UCSD-AML1 (cell line): ENCODE measurements at regions not wholly inside any gene's neighbourhood (a gene's known extent, or its start where the extent isn't known, plus 50 kb on each side); places are given as distances from the start of the nearest gene placed in this dataset.
"Not testable (repeated sequence)": the region's sequence is repeated elsewhere in the genome, so short reads cannot be mapped to it uniquely, and the experiment has no call there.

ENCODE experiments used
- DNase-seq: peaks from one replicate; lab custom pipeline; 2025; ENCODE audit not compliant: unreplicated experiment; lab: John Stamatoyannopoulos, UW

- no peak for DNase-seq
Observed at GRCh38 chr5:124000538-124000937, 488.6 kb downstream of the CSNK1G3 start.

- no peak for DNase-seq
Observed at GRCh38 chr5:123997462-123998215, 485.7 kb downstream of the CSNK1G3 start.

GRCh38 chr5:123997064-123997461 is 485.1 kb downstream of the CSNK1G3 start:
- no peak for DNase-seq

GRCh38 chr5:123992641-123993040 is 480.7 kb downstream of the CSNK1G3 start:
- no peak for DNase-seq

- no peak for DNase-seq
Observed at GRCh38 chr5:123987956-123988355, 476.0 kb downstream of the CSNK1G3 start.

GRCh38 chr5:123976379-123977033 is 464.5 kb downstream of the CSNK1G3 start:
- DNase-seq: no peak

- not testable (repeated sequence) for DNase-seq
Observed at GRCh38 chr5:123975521-123975920, 463.5 kb downstream of the CSNK1G3 start.

GRCh38 chr5:123966781-123967180 is 454.8 kb downstream of the CSNK1G3 start:
- DNase-seq: no peak

- no peak for DNase-seq
Observed at GRCh38 chr5:123965626-123966025, 453.6 kb downstream of the CSNK1G3 start.

- DNase-seq: no peak
Observed at GRCh38 chr5:123964884-123965283, 452.9 kb downstream of the CSNK1G3 start.

GRCh38 chr5:123960526-123960925 is 448.5 kb downstream of the CSNK1G3 start:
- DNase-seq: no peak

GRCh38 chr5:123951582-123951977 is 439.6 kb downstream of the CSNK1G3 start:
- no peak for DNase-seq

- no peak for DNase-seq
Observed at GRCh38 chr5:123950701-123951581, 439.0 kb downstream of the CSNK1G3 start.

GRCh38 chr5:123949807-123950340 is 437.9 kb downstream of the CSNK1G3 start:
- no peak for DNase-seq

- DNase-seq: no peak
Observed at GRCh38 chr5:123949043-123949804, 437.2 kb downstream of the CSNK1G3 start.

- DNase-seq: no peak
Observed at GRCh38 chr5:123947797-123948196, 435.8 kb downstream of the CSNK1G3 start.

- DNase-seq: no peak
Observed at GRCh38 chr5:123945548-123945947, 433.6 kb downstream of the CSNK1G3 start.

GRCh38 chr5:123943151-123943550 is 431.2 kb downstream of the CSNK1G3 start:
- no peak for DNase-seq

GRCh38 chr5:123940416-123940815 is 428.4 kb downstream of the CSNK1G3 start:
- no peak for DNase-seq

- peak; percentile 38 for DNase-seq
Observed at GRCh38 chr5:123937230-123937629, 425.3 kb downstream of the CSNK1G3 start.

GRCh38 chr5:123936548-123936947 is 424.6 kb downstream of the CSNK1G3 start:
- no peak for DNase-seq
